Middle frontal gyrus (tissue), 1 donor: ENCODE measurements at regions not wholly inside any gene's neighbourhood (a gene's known extent, or its start where the extent isn't known, plus 50 kb on each side); places are given as distances from the start of the nearest gene placed in this dataset.
"Not testable (repeated sequence)": the region's sequence is repeated elsewhere in the genome, so short reads cannot be mapped to it uniquely, and the experiment has no call there.

Experiments
- DNase-seq: peaks from one replicate; pipeline ENCODE4 v3.0.0-alpha.2; 2015; ENCODE audit warnings: low spot score; ENCODE audit errors: extremely low spot score

DNA sequence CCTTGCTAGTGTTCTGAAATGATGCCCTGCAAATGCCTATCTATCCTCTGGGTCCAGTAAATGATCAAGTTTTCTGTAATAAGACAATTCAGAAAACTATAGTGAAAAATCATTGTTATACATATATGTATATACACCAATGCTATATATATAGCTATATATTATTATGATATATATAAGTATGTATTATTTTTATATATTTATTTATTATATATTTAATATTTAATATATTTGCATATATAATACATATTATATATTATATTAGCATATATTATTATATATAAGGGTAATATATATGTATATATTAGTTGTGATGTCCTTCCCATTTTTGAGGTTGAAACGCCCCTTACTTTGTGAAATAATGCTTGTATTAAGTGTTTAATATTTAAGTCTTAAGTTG is 181.4 kb upstream of the CACNA2D1 start:
- no peak for DNase-seq

- DNase-seq: no peak
Observed at GRCh38 chr7:82624337-82624736, 180.8 kb upstream of the CACNA2D1 start.

GRCh38 chr7:82623812-82624211 is 180.2 kb upstream of the CACNA2D1 start:
- DNase-seq: no peak

GRCh38 chr7:82617156-82617555 is 173.6 kb upstream of the CACNA2D1 start:
- no peak for DNase-seq

GRCh38 chr7:82616059-82616728 is 172.6 kb upstream of the CACNA2D1 start:
- DNase-seq: no peak

- no peak for DNase-seq
Observed at GRCh38 chr7:82615527-82615926, 171.9 kb upstream of the CACNA2D1 start.

GRCh38 chr7:82609746-82610145 is 166.2 kb upstream of the CACNA2D1 start:
- DNase-seq: no peak

- DNase-seq: no peak
Observed at GRCh38 chr7:82605247-82605864, 161.8 kb upstream of the CACNA2D1 start.

GRCh38 chr7:82602066-82602465 is 158.5 kb upstream of the CACNA2D1 start:
- no peak for DNase-seq

- no peak for DNase-seq
Observed at GRCh38 chr7:82600531-82600930, 157.0 kb upstream of the CACNA2D1 start.

DNA sequence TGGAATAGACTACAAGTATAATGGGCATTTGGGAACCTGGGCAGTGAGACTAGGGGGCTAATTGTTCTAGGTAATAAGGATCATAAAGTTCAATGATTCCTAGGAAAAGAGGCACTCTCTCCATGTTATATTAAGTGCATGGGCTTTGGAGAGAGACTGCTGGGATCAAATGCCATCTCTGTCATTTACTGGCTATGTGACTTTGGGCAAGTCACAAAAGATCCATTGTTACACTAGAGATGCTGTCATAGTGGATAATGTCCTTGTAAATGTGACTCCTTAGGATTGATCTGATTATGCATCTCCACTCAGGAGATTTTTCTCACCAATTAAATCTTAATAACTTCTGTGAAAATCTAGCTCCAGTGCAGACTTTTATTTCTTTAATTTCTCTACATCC is 156.3 kb upstream of the CACNA2D1 start:
- no peak for DNase-seq

GRCh38 chr7:82598958-82599357 is 155.4 kb upstream of the CACNA2D1 start:
- no peak for DNase-seq

- DNase-seq: not testable (repeated sequence)
Observed at GRCh38 chr7:82595795-82596194, 152.2 kb upstream of the CACNA2D1 start.

GRCh38 chr7:82595176-82595575 is 151.6 kb upstream of the CACNA2D1 start:
- no peak for DNase-seq

DNA sequence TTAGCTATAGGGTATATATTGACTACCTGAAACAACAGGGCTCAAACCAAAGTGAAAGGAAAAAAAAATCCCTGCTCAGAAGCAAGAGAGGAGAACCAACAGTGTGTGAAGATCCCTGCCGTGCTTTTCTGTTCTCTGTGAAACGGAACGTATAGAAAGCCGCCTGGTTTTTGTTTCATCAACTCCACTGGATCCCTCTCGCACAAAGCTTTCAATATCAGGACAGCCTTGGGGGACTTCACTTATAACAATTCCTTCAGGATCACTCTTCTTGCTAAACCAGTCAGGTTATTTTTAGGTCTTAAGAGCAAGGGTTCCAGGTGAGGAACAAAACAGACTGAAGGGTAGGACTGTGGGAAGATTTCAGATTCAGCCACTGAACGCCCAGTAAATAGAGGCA is 151.1 kb upstream of the CACNA2D1 start:
- DNase-seq: no peak

DNA sequence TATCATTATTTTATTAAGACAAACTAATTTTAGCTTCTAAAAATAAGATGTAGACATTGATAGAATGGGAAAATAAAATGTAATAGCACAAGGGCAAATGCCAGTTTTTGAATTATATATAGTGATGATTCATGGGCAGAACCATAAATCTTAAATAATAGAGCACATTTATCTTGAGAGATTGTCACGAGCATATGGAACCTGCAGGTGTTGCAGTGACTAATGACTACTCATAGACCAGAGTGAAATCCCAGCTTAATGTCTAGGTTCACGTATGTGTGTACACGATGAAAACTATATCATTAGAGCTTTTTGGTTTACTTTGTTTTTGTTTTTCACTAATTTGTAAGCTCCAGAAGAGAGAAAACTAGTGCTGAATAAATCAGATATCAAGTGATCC is 150.2 kb upstream of the CACNA2D1 start:
- no peak for DNase-seq

- DNase-seq: no peak
Observed at GRCh38 chr7:82592416-82592815, 148.8 kb upstream of the CACNA2D1 start.

DNA sequence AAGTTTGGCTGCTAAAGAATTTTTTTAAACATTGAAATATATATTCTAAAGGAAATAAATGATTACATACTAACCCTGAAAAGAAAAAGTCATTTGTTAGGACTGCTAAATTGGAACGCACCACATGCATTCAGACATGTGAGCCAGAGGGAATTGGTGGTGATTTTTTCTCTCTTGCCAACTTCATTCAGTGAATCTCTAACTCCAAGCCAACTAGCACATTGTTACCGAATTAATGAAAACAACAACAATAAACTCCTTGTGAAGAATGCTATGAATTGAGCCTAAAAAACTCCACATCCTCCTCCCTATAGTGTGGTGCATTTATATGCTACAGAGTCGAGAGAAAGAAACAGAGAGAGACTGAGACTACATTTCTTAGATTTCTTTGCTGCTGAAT is 135.5 kb upstream of the CACNA2D1 start:
- no peak for DNase-seq

GRCh38 chr7:82578430-82578829 is 134.9 kb upstream of the CACNA2D1 start:
- DNase-seq: no peak

DNA sequence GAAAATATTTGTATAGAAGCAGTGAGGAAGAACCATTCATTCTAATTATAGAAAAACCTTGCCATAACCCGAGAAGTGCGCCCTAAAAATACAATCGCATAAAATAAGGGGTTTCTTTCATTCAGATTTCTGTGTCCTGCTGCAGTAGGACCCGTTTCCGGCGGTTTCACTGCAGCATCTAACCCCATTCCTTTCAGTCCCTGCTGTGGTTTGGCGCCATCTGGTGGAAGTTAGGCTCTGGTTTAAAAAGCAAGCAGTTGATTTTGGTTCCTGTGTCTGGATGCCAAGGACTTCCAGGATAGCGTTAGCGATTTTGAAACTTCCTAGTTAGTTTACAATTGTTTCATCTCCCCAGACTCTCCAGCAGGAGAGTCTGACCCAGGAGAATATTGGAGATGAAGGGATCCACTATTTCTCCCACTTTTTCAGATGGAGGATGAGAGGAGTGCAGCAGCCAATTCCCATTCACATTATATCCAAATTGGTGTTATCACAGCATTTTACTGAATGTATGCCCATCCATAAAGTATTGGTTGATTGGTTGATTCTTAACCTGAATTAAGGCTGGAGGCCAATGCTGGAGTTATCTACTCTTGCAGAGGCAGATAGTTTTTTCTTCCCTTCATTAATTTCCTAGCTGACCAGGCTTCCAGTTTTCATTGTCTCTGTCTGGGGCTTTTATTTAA is 128.8 kb upstream of the CACNA2D1 start:
- peak; percentile 82 for DNase-seq

GRCh38 chr7:82571047-82571446 is 127.5 kb upstream of the CACNA2D1 start:
- not testable (repeated sequence) for DNase-seq

DNA sequence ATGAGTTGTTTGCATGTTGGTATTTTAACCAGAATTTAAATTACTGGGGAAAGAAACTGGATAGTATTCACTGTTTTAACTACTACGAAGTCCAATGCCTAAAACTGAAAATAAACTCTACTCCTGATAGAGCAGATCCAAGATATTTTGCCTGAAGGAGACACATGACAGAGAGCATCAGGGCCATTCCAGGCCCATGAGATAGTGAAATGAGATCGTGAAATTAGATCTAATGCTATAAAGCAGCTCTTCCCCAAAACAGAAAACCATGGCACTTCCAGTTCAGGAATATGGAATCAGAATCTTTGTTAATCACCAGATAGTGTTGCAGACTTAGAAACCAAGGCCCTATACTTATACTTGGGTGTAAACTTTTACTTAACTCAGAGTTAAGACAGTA is 124.3 kb upstream of the CACNA2D1 start:
- no peak for DNase-seq

- DNase-seq: no peak
Observed at GRCh38 chr7:82567356-82567755, 123.8 kb upstream of the CACNA2D1 start.
